ENCODE measurements at regions not wholly inside any gene's neighbourhood (a gene's known extent, or its start where the extent isn't known, plus 50 kb on each side); places are given as distances from the start of the nearest gene placed in this dataset.

- no peaks in the 10 kb centered on the region for H3K27me3 ChIP-seq (ENCODE audit: control insufficient read depth in 1 of 2, insufficient read depth in 2 of 2, low read length in 1 of 2)
Measured at GRCh38 chr16:86050591-86051367, 151.8 kb downstream of the IRF8 start.

GRCh38 chr16:86051368-86052114 is 152.6 kb downstream of the IRF8 start:
- Histone ChIP-seq H3K27ac (ENCODE audit: low read depth in 1 of 2, low read length in 2 of 2) (no peak overlapping the region), H3K36me3 (ENCODE audit: control insufficient read depth in 1 of 2, insufficient read depth in 2 of 2, low read length in 1 of 2) (no peaks in the 10 kb centered on the region), H3K4me1 (ENCODE audit: control insufficient read depth in 1 of 2, insufficient read depth in 2 of 2, low read length in 2 of 2) (no peaks in the 10 kb centered on the region), H3K9me3 (ENCODE audit: control insufficient read depth, low read length) (no peaks in the 10 kb centered on the region), H3K27me3 (ENCODE audit: control insufficient read depth in 1 of 2, insufficient read depth in 2 of 2, low read length in 1 of 2) (no peaks in the 10 kb centered on the region), H3K4me3 (ENCODE audit: low read length in 2 of 2) (no peak overlapping the region)
- 7 to 11% methylated on average over 20 of the region's 20 CpGs for WGBS, 2 donors
- ATAC-seq (ENCODE audit: low FRiP score): no peak
- no peak for DNase-seq
- intact Hi-C loops (cut with DNase I): no loop called here

More at GRCh38 chr16:86050591-86051367, 151.8 kb downstream of the IRF8 start:
- no peaks in the 10 kb centered on the region for H3K9me3 ChIP-seq (ENCODE audit: control insufficient read depth, low read length)
- DNase-seq: no peak
- ATAC-seq (ENCODE audit: low FRiP score): no peak
- H3K27ac ChIP-seq (ENCODE audit: low read depth in 1 of 2, low read length in 2 of 2): no peak overlapping the region
- intact Hi-C loops (cut with DNase I): no loop called here
- no peaks in the 10 kb centered on the region for H3K4me1 ChIP-seq (ENCODE audit: control insufficient read depth in 1 of 2, insufficient read depth in 2 of 2, low read length in 2 of 2)
- H3K4me3 ChIP-seq (ENCODE audit: low read length in 2 of 2): no peak overlapping the region
- WGBS, 2 donors: 56% methylated on average over 18 of the region's 18 CpGs
- no peaks in the 10 kb centered on the region for H3K36me3 ChIP-seq (ENCODE audit: control insufficient read depth in 1 of 2, insufficient read depth in 2 of 2, low read length in 1 of 2)

GRCh38 chr16:86052115-86052670 is 153.2 kb downstream of the IRF8 start:
- WGBS, 2 donors: 58 to 63% methylated on average over 15 of the region's 15 CpGs

GRCh38 chr16:86052926-86053325 is 154.0 kb downstream of the IRF8 start:
- DNase-seq (no peak), ATAC-seq (ENCODE audit: low FRiP score) (no peak)
- H3K27me3 ChIP-seq (ENCODE audit: control insufficient read depth in 1 of 2, insufficient read depth in 2 of 2, low read length in 1 of 2): no peaks in the 10 kb centered on the region
- H3K27ac ChIP-seq (ENCODE audit: low read depth in 1 of 2, low read length in 2 of 2): no peak overlapping the region
- H3K9me3 ChIP-seq (ENCODE audit: control insufficient read depth, low read length): no peaks in the 10 kb centered on the region
- intact Hi-C loops (cut with DNase I): no loop called here
- WGBS, 2 donors: 58 to 60% methylated on average over 6 of the region's 6 CpGs
- no peak overlapping the region for H3K4me3 ChIP-seq (ENCODE audit: low read length in 2 of 2)
- no peaks in the 10 kb centered on the region for H3K4me1 ChIP-seq (ENCODE audit: control insufficient read depth in 1 of 2, insufficient read depth in 2 of 2, low read length in 2 of 2)
- H3K36me3 ChIP-seq (ENCODE audit: control insufficient read depth in 1 of 2, insufficient read depth in 2 of 2, low read length in 1 of 2): no peaks in the 10 kb centered on the region

More at GRCh38 chr16:86052115-86052670, 153.2 kb downstream of the IRF8 start:
- H3K27ac ChIP-seq (ENCODE audit: low read depth in 1 of 2, low read length in 2 of 2): no peak overlapping the region
- ATAC-seq (ENCODE audit: low FRiP score): no peak
- no peak for DNase-seq
- no peaks in the 10 kb centered on the region for H3K4me1 ChIP-seq (ENCODE audit: control insufficient read depth in 1 of 2, insufficient read depth in 2 of 2, low read length in 2 of 2)
- no peaks in the 10 kb centered on the region for H3K27me3 ChIP-seq (ENCODE audit: control insufficient read depth in 1 of 2, insufficient read depth in 2 of 2, low read length in 1 of 2)
- H3K36me3 ChIP-seq (ENCODE audit: control insufficient read depth in 1 of 2, insufficient read depth in 2 of 2, low read length in 1 of 2): no peaks in the 10 kb centered on the region
- H3K9me3 ChIP-seq (ENCODE audit: control insufficient read depth, low read length): no peaks in the 10 kb centered on the region
- no peak overlapping the region for H3K4me3 ChIP-seq (ENCODE audit: low read length in 2 of 2)
- intact Hi-C loops (cut with DNase I): no loop called here

- intact Hi-C loops (cut with DNase I): no loop called here
- H3K9me3 ChIP-seq (ENCODE audit: control insufficient read depth, low read length): no peaks in the 10 kb centered on the region
- 19 to 24% methylated on average over 15 of the region's 15 CpGs for WGBS, 2 donors
- no peak overlapping the region for H3K27ac ChIP-seq (ENCODE audit: low read depth in 1 of 2, low read length in 2 of 2)
- H3K4me3 ChIP-seq (ENCODE audit: low read length in 2 of 2): no peak overlapping the region
- peak; percentile 68 for ATAC-seq (ENCODE audit: low FRiP score)
- no peaks in the 10 kb centered on the region for H3K27me3 ChIP-seq (ENCODE audit: control insufficient read depth in 1 of 2, insufficient read depth in 2 of 2, low read length in 1 of 2)
- H3K36me3 ChIP-seq (ENCODE audit: control insufficient read depth in 1 of 2, insufficient read depth in 2 of 2, low read length in 1 of 2): no peaks in the 10 kb centered on the region
- DNase-seq: no peak
- no peaks in the 10 kb centered on the region for H3K4me1 ChIP-seq (ENCODE audit: control insufficient read depth in 1 of 2, insufficient read depth in 2 of 2, low read length in 2 of 2)
Measured at GRCh38 chr16:86059253-86060171, 160.6 kb downstream of the IRF8 start.

GRCh38 chr16:86060381-86061317 is 161.7 kb downstream of the IRF8 start:
- no peak for ATAC-seq (ENCODE audit: low FRiP score)
- Histone ChIP-seq H3K4me3 (ENCODE audit: low read length in 2 of 2) (no peak overlapping the region), H3K27ac (ENCODE audit: low read depth in 1 of 2, low read length in 2 of 2) (no peak overlapping the region), H3K36me3 (ENCODE audit: control insufficient read depth in 1 of 2, insufficient read depth in 2 of 2, low read length in 1 of 2) (no peaks in the 10 kb centered on the region), H3K4me1 (ENCODE audit: control insufficient read depth in 1 of 2, insufficient read depth in 2 of 2, low read length in 2 of 2) (no peaks in the 10 kb centered on the region), H3K27me3 (ENCODE audit: control insufficient read depth in 1 of 2, insufficient read depth in 2 of 2, low read length in 1 of 2) (no peaks in the 10 kb centered on the region), H3K9me3 (ENCODE audit: control insufficient read depth, low read length) (no peaks in the 10 kb centered on the region)
- DNase-seq: no peak
- 79 to 82% methylated on average over 28 of the region's 28 CpGs for WGBS, 2 donors
- intact Hi-C loops (cut with DNase I): no loop called here

- intact Hi-C loops (cut with DNase I): no loop called here
- Histone ChIP-seq H3K4me1 (ENCODE audit: control insufficient read depth in 1 of 2, insufficient read depth in 2 of 2, low read length in 2 of 2) (no peaks in the 10 kb centered on the region), H3K9me3 (ENCODE audit: control insufficient read depth, low read length) (no peaks in the 10 kb centered on the region), H3K36me3 (ENCODE audit: control insufficient read depth in 1 of 2, insufficient read depth in 2 of 2, low read length in 1 of 2) (no peaks in the 10 kb centered on the region), H3K4me3 (ENCODE audit: low read length in 2 of 2) (no peak overlapping the region), H3K27me3 (ENCODE audit: control insufficient read depth in 1 of 2, insufficient read depth in 2 of 2, low read length in 1 of 2) (no peaks in the 10 kb centered on the region), H3K27ac (ENCODE audit: low read depth in 1 of 2, low read length in 2 of 2) (no peak overlapping the region)
- 75 to 78% methylated on average over 11 of the region's 11 CpGs for WGBS, 2 donors
- DNase-seq: no peak
- no peak for ATAC-seq (ENCODE audit: low FRiP score)
Measured at GRCh38 chr16:86061318-86061695, 162.3 kb downstream of the IRF8 start.
